Heart left ventricle (tissue), 16 donors: ENCODE measurements at regions not wholly inside any gene's neighbourhood (a gene's known extent, or its start where the extent isn't known, plus 50 kb on each side); places are given as distances from the start of the nearest gene placed in this dataset.

Experiments used
- ATAC-seq, 4 donors: fragments of 200-7000 bp; cut with Tn5 transposase; one replicate each; pipeline ENCODE4 v1.9.1; 2020 to 2022; ENCODE audit warnings: moderate library complexity in 4 of 4, mild to moderate bottlenecking in 3 of 4, moderate number of reproducible peaks in 1 of 4
- DNase-seq, 5 donors: peaks; one replicate each; pipeline ENCODE4 v3.0.0-alpha.2; 2020
- H3K27ac ChIP-seq, 12 donors: fragments of 200-600 bp; sonication (generic) in 4 of 12; one replicate each; pipeline versions ENCODE4 v1.5.0 to v1.8.0; 2016 to 2022; ENCODE audit warnings: mild to moderate bottlenecking in 2 of 12
- H3K27me3 ChIP-seq, 9 donors: fragments of 200-600 bp; sonication (generic) in 2 of 9; one replicate each; pipeline versions ENCODE4 v1.5.1 to v1.8.0; 2016 to 2022; ENCODE audit warnings: mild to moderate bottlenecking in 3 of 9
- H3K36me3 ChIP-seq, 9 donors: fragments of 200-600 bp; sonication (generic) in 2 of 9; one replicate each; pipeline versions ENCODE4 v1.5.0 to v1.8.0; 2018 to 2022; ENCODE audit warnings: mild to moderate bottlenecking in 2 of 9
- H3K4me1 ChIP-seq, 12 donors: fragments of 200-600 bp; sonication (generic) in 4 of 12; one replicate each; pipeline versions ENCODE4 v1.5.0 to v1.8.0; 2016 to 2022; ENCODE audit warnings: mild to moderate bottlenecking in 3 of 12
- H3K4me3 ChIP-seq, 12 donors: fragments of 200-600 bp; sonication (generic) in 4 of 12; one replicate each; pipeline versions ENCODE4 v1.5.0 to v1.8.0; 2017 to 2022; ENCODE audit warnings: mild to moderate bottlenecking in 9 of 12, moderate library complexity in 4 of 12
- H3K9me3 ChIP-seq, 12 donors: fragments of 200-600 bp; sonication (generic) in 4 of 12; one replicate each; pipeline versions ENCODE4 v1.5.0 to v1.8.0; 2016 to 2022; ENCODE audit warnings: mild to moderate bottlenecking in 1 of 12
- CTCF ChIP-seq, 12 donors: fragments of 200-600 bp; sonication (generic) in 4 of 12; IDR thresholded peaks; one replicate each; pipeline versions ENCODE4 v1.5.0 to v1.8.0; 2018 to 2022; ENCODE audit warnings: antibody characterized with exemption in 12 of 12, mild to moderate bottlenecking in 5 of 12
- POLR2A ChIP-seq, 2 donors: fragments of 450-650 bp; IDR thresholded peaks; one replicate each; pipeline ENCODE4 v1.6.1; 2017; ENCODE audit warnings: antibody characterized with exemption in 2 of 2, mild to moderate bottlenecking in 2 of 2, moderate library complexity in 2 of 2
- WGBS, 4 donors: extraction: QIAGEN DNeasy Blood & Tissue Kit in 2 of 4; methylation state at CpG; one replicate each; pipeline versions ENCODE4 v1.1.5 to v1.1.7; 2013 to 2018; 5-methylcytosine and 5-hydroxymethylcytosine counted together
- intact Hi-C, 10 donors: fragments of 100-400 bp; cut with DNase I; formaldehyde crosslinking; loops; one replicate each; pipeline versions ENCODE4 v1.11.1 to v1.14.2; 2022
- donor health status: ischemic (EF 13 %, LVEDD 7.1; RV severe dilation, severe dysfunction).
- donor health status: healthy with polysubstance abuse.
- donor health status: DM: no; HTN: yes; CAD: no.
- donor health status: DM: no; HTN: no; CAD: no.
- donor health status: ischemic (EF 25% LVEDD 6.9; RV normal size, moderate dysfunction).
- donor health status: ischemic (EF 25% LVEDD 5.7; RV mildly dilated, moderate dysfunction).
- donor health status: healthy.
- donor health status: DM: yes; HTN: yes; CAD: no.
- donor health status: ischemic (EF 35%, LVEDD 5.7; RV mildly dilated, moderate dysfunction).
- donor health status: nonischemic (EF 11% LVEDD 7.7; RV severe dilation, severe dysfunction).
- donor health status: DM: yes; HTN: yes; CAD: no.
- donor health status: PGD.
- donor health status: ischemic (EF 29% LVEDD 5.4; RV normal size, mild dysfunction).
- donor health status: nonischemic (EF 23%, LVEDD 6.1; RV moderate dilation, normal function).

GRCh38 chr13:52932649-52933048, 84.2 kb upstream of the PCDH8 start:
- no peaks in the 10 kb centered on the region for H3K36me3 ChIP-seq
- no peaks in the 10 kb centered on the region for H3K9me3 ChIP-seq
- no peak overlapping the region for H3K4me3 ChIP-seq
- intact Hi-C loops: no loop called here
- no peak overlapping the region for H3K27ac ChIP-seq
- H3K27me3 ChIP-seq: peaks cover 0 to 7% (median 0%) of the 10 kb centered on the region in 9 donors
- DNase-seq (no peak), ATAC-seq (no peak)
- no peaks in the 10 kb centered on the region for H3K4me1 ChIP-seq
- WGBS, 4 donors: 69 to 84% (median 75%) methylated on average over 6 of the region's 6 CpGs
- no peak for TF ChIP-seq POLR2A (IDR thresholded peaks at IDR 0.05)

GRCh38 chr13:52931539-52932431, 83.3 kb upstream of the PCDH8 start:
- DNase-seq (no peak), ATAC-seq (no peak)
- Histone ChIP-seq H3K9me3 (no peaks in the 10 kb centered on the region), H3K27ac (no peak overlapping the region), H3K4me3 (no peak overlapping the region), H3K4me1 (no peaks in the 10 kb centered on the region), H3K36me3 (no peaks in the 10 kb centered on the region), H3K27me3 (peaks cover 0 to 7% (median 0%) of the 10 kb centered on the region in 9 donors)
- 58 to 73% (median 68%) methylated on average over 4 of the region's 4 CpGs for WGBS, 4 donors
- intact Hi-C loops: no loop called here
- TF ChIP-seq POLR2A (IDR thresholded peaks at IDR 0.05): no peak
- TF ChIP-seq CTCF (IDR thresholded peaks at IDR 0.05): no peak

GRCh38 chr13:52931131-52931530, 82.7 kb upstream of the PCDH8 start:
- Histone ChIP-seq H3K4me1 (no peaks in the 10 kb centered on the region), H3K4me3 (no peak overlapping the region), H3K27ac (no peak overlapping the region), H3K9me3 (no peaks in the 10 kb centered on the region), H3K27me3 (peaks cover 0 to 7% (median 0%) of the 10 kb centered on the region in 9 donors), H3K36me3 (no peaks in the 10 kb centered on the region)
- DNase-seq (no peak), ATAC-seq (no peak)
- WGBS, 4 donors: 80 to 88% (median 86%) methylated on average over 5 of the region's 5 CpGs
- intact Hi-C loops: no loop called here
- TF ChIP-seq CTCF (IDR thresholded peaks at IDR 0.05) (no peak), POLR2A (IDR thresholded peaks at IDR 0.05) (no peak)

GRCh38 chr13:52929846-52930245, 81.4 kb upstream of the PCDH8 start:
- TF ChIP-seq CTCF (IDR thresholded peaks at IDR 0.05) (no peak), POLR2A (IDR thresholded peaks at IDR 0.05) (no peak)
- Histone ChIP-seq H3K36me3 (no peaks in the 10 kb centered on the region), H3K27me3 (peaks cover 0 to 12% (median 0%) of the 10 kb centered on the region in 9 donors), H3K27ac (no peak overlapping the region), H3K9me3 (no peaks in the 10 kb centered on the region), H3K4me3 (no peak overlapping the region), H3K4me1 (peaks cover 0 to 12% (median 0%) of the 10 kb centered on the region in 12 donors)
- DNase-seq (no peak), ATAC-seq (no peak)
- WGBS, 4 donors: 60 to 79% (median 65%) methylated on average over 2 of the region's 2 CpGs
- intact Hi-C loops: no loop called here
